ENCODE measurements at regions not wholly inside any gene's neighbourhood (a gene's known extent, or its start where the extent isn't known, plus 50 kb on each side); places are given as distances from the start of the nearest gene placed in this dataset.
A peak's percentile ranks its signal among the peaks of the same experiment; 100 is the strongest.

DNA sequence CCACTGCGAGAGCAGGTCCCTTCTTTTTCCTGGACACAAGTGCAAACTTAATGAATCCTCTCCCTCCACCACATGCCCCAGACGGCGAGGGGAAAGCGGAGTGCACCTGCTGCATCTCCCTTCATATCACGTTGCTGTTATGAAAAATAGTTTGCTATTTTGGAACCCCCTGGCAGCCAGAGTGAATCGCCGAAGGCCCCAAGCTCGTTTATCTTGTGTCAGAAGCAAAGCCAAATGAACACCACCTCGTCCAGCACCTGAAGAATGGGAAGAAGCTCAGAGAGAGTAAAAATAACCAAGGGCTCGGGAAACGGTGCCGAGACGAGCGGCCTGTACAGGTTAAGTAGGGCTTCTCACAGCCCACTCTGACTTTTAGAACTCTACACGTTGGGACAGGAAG, 394.6 kb upstream of the RORA start:
- Histone ChIP-seq H3K4me3 (no peak overlapping the region), H3K36me3 (replicated peaks) (no peaks in the 10 kb centered on the region), H3K9me3 (no peaks in the 10 kb centered on the region; the same call in 1 of the 2 replicates), H3K4me1 (no peaks in the 10 kb centered on the region), H3K27me3 (ENCODE audit: low read depth) (no peaks in the 10 kb centered on the region)
- no peak for DNase-seq (ENCODE audit: low spot score in 2 of 2)
- in situ Hi-C loops (cut with MboI; ENCODE audit: low sequenced_read_pairs): no loop called here

DNA sequence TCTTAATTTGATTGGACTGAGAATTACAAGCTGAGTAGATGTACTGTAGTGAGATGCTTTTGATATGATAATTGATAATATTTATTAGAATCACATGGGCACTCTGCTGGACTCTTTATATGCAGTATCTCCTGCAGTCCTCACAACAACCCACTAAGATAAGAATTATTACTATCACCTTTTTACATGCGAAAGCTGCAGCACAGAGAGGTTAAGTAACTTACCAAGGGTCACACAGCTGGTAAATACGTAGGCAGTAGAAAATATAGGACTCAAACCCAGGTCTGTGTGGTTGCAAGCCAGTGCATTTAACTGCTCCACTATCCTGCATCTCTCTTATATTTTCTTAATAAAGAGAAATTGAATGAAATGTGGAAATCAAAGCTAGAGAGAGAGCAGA, 392.8 kb upstream of the RORA start:
- DNase-seq (ENCODE audit: low spot score in 2 of 2): no peak
- H3K4me1 ChIP-seq: no peaks in the 10 kb centered on the region
- no peaks in the 10 kb centered on the region; the same call in 1 of the 2 replicates for H3K9me3 ChIP-seq
- no peaks in the 10 kb centered on the region for H3K36me3 ChIP-seq (replicated peaks)
- H3K27me3 ChIP-seq (ENCODE audit: low read depth): no peaks in the 10 kb centered on the region
- no peak overlapping the region for H3K4me3 ChIP-seq
- in situ Hi-C loops (cut with MboI; ENCODE audit: low sequenced_read_pairs): no loop called here

DNA sequence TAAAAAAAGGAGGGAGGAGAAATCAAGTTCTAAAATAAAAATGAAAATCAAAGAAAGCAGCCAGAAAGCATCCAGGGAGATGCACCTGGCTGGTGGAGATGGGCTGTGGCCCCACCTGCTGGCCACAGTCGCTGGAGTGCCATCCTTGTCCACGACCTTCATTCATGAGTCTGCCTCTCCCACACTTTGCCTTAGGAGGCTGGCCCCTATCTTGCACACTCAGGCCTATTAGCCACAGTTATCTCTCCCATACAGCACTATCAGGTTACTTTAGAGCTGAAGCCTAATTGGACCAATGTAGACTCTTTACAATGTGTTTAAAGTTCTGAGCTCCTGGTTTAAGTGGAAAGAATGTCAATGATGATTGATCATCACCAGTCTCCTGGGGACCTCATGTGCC, 392.0 kb upstream of the RORA start:
- Histone ChIP-seq H3K4me3 (no peak overlapping the region), H3K9me3 (no peaks in the 10 kb centered on the region; the same call in none of the 2 replicates), H3K36me3 (replicated peaks) (no peaks in the 10 kb centered on the region), H3K4me1 (no peaks in the 10 kb centered on the region), H3K27me3 (ENCODE audit: low read depth) (no peaks in the 10 kb centered on the region)
- in situ Hi-C loops (cut with MboI; ENCODE audit: low sequenced_read_pairs): no loop called here
- peak in 1 of 2 experiments; percentile 23 for DNase-seq (ENCODE audit: low spot score in 2 of 2)

DNA sequence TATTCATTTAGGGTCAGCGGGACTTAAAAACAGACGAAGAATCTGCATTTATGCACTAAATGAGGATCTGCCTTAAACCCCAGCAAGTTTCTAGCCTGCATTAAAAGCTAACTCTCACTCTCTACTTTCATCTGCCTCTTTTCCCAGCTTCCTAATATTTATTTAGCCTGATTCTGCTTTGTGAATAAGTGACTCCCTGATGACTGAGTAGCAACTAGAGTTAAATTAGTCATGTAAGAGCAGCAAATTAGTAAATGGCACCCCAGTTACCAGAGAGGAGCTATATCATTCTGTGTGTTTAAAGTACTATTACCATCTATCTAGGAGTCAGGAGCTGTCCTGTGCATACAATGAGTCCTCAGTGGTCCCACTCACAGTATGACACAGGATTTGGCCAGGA, 391.0 kb upstream of the RORA start:
- Histone ChIP-seq H3K4me3 (no peak overlapping the region), H3K4me1 (no peaks in the 10 kb centered on the region), H3K36me3 (replicated peaks) (no peaks in the 10 kb centered on the region), H3K27me3 (ENCODE audit: low read depth) (no peaks in the 10 kb centered on the region), H3K9me3 (no peaks in the 10 kb centered on the region; the same call in 1 of the 2 replicates)
- in situ Hi-C loops (cut with MboI; ENCODE audit: low sequenced_read_pairs): no loop called here
- no peak for DNase-seq (ENCODE audit: low spot score in 2 of 2)

DNA sequence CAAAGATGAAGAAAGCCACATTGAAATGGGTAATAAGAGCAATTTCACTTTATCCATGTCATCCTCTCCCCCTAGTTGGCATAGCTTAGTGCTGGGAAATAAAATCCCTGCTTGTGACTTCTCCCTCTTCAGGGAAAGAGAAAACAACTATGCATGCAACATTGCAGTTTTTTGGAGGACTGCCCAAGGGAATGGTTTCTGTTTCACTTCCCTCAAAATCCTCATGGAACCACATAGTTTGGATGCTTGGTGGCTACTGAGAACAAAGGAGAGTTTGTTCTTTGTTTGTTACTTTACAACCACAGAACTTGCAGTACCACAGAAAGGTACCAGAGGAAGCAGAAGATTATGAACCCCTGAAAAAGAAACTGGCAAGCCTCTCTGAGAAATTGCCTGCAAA, 384.6 kb upstream of the RORA start:
- in situ Hi-C loops (cut with MboI; ENCODE audit: low sequenced_read_pairs): no loop called here
- H3K9me3 ChIP-seq: no peaks in the 10 kb centered on the region; the same call in none of the 2 replicates
- no peaks in the 10 kb centered on the region; the same call in 1 of the 2 replicates for H3K27me3 ChIP-seq (ENCODE audit: low read depth)
- no peaks in the 10 kb centered on the region for H3K4me1 ChIP-seq
- H3K4me3 ChIP-seq: no peak overlapping the region
- no peaks in the 10 kb centered on the region for H3K36me3 ChIP-seq (replicated peaks)
- DNase-seq (ENCODE audit: low spot score in 2 of 2): no peak

DNA sequence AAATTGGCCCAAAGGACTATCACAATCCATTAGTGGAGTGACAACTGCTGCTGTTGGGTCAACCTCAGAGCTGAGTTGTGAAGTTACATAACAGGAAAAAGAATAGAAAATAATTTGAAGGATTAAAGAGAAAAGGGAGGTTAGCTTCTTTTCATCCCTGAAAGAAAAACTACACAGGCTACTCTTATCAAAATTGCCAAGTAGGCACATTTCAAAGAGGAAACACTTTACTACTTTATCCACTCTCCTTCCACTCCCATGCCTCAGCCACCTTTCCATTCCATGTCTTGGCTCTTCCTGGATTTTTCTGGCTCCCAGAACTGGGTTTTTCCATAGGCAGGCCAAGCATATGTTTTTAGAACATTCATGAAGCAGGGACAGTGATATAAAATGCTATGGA, 384.0 kb upstream of the RORA start:
- no peaks in the 10 kb centered on the region for H3K4me1 ChIP-seq
- no peak for DNase-seq (ENCODE audit: low spot score in 2 of 2)
- H3K4me3 ChIP-seq: no peak overlapping the region
- H3K36me3 ChIP-seq (replicated peaks): no peaks in the 10 kb centered on the region
- H3K27me3 ChIP-seq (ENCODE audit: low read depth): no peaks in the 10 kb centered on the region; the same call in 1 of the 2 replicates
- in situ Hi-C loops (cut with MboI; ENCODE audit: low sequenced_read_pairs): no loop called here
- no peaks in the 10 kb centered on the region; the same call in none of the 2 replicates for H3K9me3 ChIP-seq

DNA sequence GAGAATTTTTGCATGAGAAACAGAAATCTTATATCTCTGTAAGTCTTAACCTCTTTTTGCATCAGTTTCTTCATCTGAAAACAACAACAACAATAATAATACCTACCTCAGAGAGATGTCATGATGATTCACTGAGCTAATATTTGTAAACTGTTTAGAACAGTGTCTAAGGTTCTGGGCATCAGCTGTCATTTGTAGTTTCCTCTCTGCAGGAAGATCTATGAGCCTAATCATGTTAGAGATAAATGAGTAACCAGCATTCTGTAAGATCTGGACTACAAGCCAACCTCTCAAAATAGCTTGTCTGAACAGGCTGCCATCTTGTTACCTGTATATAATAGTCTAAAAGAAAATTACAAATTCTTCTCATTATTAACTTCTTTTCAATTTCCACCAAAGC, 383.0 kb upstream of the RORA start:
- in situ Hi-C loops (cut with MboI; ENCODE audit: low sequenced_read_pairs): no loop called here
- Histone ChIP-seq H3K4me3 (no peak overlapping the region), H3K27me3 (ENCODE audit: low read depth) (no peaks in the 10 kb centered on the region; the same call in 1 of the 2 replicates), H3K36me3 (replicated peaks) (no peaks in the 10 kb centered on the region), H3K4me1 (no peaks in the 10 kb centered on the region), H3K9me3 (no peaks in the 10 kb centered on the region; the same call in none of the 2 replicates)
- no peak for DNase-seq (ENCODE audit: low spot score in 2 of 2)

DNA sequence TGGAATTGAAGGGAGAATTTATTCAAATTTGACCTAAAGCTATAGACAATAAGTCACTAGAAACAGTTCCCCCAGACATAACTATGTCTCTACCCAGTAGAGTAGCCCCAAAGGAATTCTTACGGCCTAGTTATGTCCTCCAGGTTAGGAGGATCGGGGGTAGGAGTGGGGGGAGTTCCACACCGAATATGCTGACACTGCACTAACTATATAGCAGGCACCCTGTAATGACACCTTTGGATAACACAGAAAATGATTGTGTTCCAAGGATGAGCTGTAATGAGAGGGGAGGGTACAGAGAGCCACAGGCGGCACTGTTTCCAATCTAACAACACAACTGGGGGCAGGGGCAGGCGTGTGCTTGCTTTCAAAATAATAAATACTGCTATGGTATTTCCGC, 376.2 kb upstream of the RORA start:
- no peaks in the 10 kb centered on the region for H3K36me3 ChIP-seq (replicated peaks)
- no peaks in the 10 kb centered on the region for H3K4me1 ChIP-seq
- H3K4me3 ChIP-seq: no peak overlapping the region
- H3K9me3 ChIP-seq: no peaks in the 10 kb centered on the region
- H3K27me3 ChIP-seq (ENCODE audit: low read depth): no peaks in the 10 kb centered on the region
- in situ Hi-C loops (cut with MboI; ENCODE audit: low sequenced_read_pairs): no loop called here
- DNase-seq (ENCODE audit: low spot score in 2 of 2): no peak

DNA sequence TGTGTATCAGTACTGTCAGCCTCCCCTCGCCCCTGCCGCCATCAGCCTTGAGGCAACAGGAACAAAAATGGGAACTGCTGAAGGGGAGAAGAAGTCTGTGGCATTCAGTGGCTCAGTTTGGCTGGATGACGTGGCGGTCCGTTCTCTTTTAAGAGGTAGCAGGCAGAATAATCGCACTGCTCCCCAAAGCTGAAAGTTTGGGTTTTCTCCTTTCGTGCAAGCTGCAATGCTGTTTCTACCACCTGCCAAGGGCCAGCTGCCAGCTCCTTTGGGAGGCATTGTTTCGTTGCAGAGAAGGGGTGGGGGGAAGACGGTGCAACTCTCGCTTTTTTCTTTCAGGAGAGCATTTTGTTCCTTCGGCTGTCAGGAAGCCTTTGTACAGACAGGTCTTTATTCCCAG, 369.6 kb upstream of the RORA start:
- H3K36me3 ChIP-seq (replicated peaks): no peaks in the 10 kb centered on the region
- no peaks in the 10 kb centered on the region for H3K9me3 ChIP-seq
- DNase-seq (ENCODE audit: low spot score in 2 of 2): no peak
- H3K4me3 ChIP-seq: no peak overlapping the region
- no peaks in the 10 kb centered on the region for H3K4me1 ChIP-seq
- in situ Hi-C loops (cut with MboI; ENCODE audit: low sequenced_read_pairs): no loop called here
- no peaks in the 10 kb centered on the region for H3K27me3 ChIP-seq (ENCODE audit: low read depth)

DNA sequence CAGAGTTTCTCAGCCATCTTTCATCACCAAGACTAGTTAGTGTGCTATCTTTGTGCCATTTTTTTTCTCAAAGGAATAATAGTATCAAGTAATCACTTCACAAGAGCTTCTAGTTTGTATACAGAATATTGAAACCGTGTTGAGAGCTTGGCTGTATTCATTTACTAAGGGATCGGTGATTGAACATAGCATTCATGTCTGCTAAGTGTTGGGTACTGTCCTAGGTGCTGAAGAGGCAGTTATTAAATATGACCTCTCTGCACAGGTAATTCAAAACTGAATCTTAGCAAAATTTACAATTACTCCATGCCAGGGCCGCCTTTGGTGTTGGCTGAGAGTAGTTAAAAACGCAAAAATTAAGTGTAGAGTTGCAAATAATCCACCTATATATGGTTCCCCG, 355.3 kb upstream of the RORA start:
- H3K36me3 ChIP-seq (replicated peaks): no peaks in the 10 kb centered on the region
- peaks cover 2% of the 10 kb centered on the region; the same call in 1 of the 2 replicates for H3K9me3 ChIP-seq
- no peak overlapping the region for H3K4me3 ChIP-seq
- no peaks in the 10 kb centered on the region for H3K4me1 ChIP-seq
- no peaks in the 10 kb centered on the region for H3K27me3 ChIP-seq (ENCODE audit: low read depth)
- in situ Hi-C loops (cut with MboI; ENCODE audit: low sequenced_read_pairs): no loop called here
- DNase-seq (ENCODE audit: low spot score in 2 of 2): no peak

DNA sequence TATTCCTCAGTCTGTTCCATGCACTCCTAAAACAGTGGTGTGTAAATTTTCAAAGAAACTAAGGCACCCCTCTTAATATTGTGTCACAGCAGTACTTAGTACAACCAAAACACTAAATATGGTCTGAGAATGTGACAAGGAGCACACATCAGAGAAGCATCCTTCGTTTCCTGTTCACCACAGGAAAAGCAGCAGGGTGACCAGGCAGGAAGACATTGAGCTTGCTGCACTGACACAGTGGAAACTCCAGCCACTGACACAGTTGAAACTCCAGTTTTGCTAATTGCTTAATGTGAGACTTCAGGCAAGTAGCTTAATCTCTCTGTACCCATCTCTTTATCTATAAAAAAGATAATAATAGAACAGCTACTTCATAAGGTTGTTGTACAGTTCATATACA, 353.0 kb upstream of the RORA start:
- Histone ChIP-seq H3K4me1 (no peaks in the 10 kb centered on the region), H3K27me3 (ENCODE audit: low read depth) (no peaks in the 10 kb centered on the region), H3K9me3 (peaks cover 2% of the 10 kb centered on the region; the same call in 1 of the 2 replicates), H3K36me3 (replicated peaks) (no peaks in the 10 kb centered on the region), H3K4me3 (no peak overlapping the region)
- DNase-seq (ENCODE audit: low spot score in 2 of 2): no peak
- in situ Hi-C loops (cut with MboI; ENCODE audit: low sequenced_read_pairs): no loop called here

DNA sequence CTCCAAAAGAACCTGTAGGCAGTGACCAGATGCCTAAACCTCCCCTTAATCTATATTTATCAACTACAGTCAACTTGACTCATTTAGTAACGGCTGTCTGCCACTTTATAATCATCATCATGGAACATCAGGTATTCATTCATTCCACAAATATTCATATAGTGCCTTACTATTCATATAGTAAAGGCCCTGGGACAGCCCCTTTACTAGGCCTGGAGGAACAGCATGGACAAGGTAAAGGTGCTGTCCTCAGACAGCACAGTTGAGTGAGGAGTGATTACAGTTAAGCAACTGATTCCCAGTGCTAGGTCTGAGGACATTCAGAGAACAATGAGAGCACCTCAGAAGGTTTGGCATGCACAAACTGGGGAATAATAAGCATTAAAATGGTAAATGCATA, 346.5 kb upstream of the RORA start:
- in situ Hi-C loops (cut with MboI; ENCODE audit: low sequenced_read_pairs): no loop called here
- DNase-seq (ENCODE audit: low spot score in 2 of 2): no peak
- Histone ChIP-seq H3K36me3 (replicated peaks) (no peaks in the 10 kb centered on the region), H3K9me3 (no peaks in the 10 kb centered on the region), H3K4me3 (no peak overlapping the region), H3K27me3 (ENCODE audit: low read depth) (no peaks in the 10 kb centered on the region), H3K4me1 (no peaks in the 10 kb centered on the region)

DNA sequence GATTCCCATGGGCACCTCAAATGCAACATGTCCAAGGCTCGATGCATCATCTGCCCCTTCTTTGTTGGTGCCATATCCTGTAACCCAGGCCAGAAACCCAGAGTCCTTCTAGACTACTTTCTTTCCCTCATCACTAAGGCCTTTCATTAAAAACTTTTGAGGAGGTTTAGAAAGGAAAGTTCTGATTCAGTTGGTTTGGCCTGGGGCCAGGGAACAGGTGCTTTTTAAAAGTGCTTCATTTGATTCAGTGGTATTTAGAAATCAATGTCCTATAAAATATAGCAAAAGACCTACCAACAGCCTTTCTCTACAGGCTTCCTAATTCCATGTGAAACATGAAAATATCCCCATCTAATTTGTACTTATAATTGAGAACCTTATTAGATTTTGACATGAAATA, 341.9 kb upstream of the RORA start:
- Histone ChIP-seq H3K27me3 (ENCODE audit: low read depth) (no peaks in the 10 kb centered on the region), H3K4me3 (no peak overlapping the region), H3K9me3 (no peaks in the 10 kb centered on the region), H3K36me3 (replicated peaks) (no peaks in the 10 kb centered on the region), H3K4me1 (no peaks in the 10 kb centered on the region)
- in situ Hi-C loops (cut with MboI; ENCODE audit: low sequenced_read_pairs): no loop called here
- no peak for DNase-seq (ENCODE audit: low spot score in 2 of 2)

DNA sequence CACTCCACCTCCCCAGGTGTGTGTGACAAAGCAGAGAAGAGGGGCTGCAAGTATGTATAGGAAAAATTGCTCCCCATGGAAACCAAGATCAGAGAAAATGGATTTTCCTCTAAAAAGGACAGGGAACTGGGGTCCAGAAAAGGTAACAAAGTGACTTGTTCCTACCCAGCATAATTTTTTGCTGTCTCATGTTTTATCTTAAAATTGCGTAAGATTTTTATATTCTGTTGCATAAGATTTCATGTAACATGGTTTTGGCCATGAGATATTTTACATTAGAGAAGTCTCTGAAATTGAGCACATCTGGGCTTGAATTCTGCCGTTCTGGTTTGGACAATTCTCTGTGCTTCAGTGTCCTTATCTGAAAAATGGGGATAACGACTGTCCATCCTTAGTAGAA, 335.7 kb upstream of the RORA start:
- Histone ChIP-seq H3K4me1 (no peaks in the 10 kb centered on the region), H3K36me3 (replicated peaks) (no peaks in the 10 kb centered on the region), H3K4me3 (no peak overlapping the region), H3K27me3 (ENCODE audit: low read depth) (no peaks in the 10 kb centered on the region), H3K9me3 (0 out of 2 replicates have a peak, but pooled peaks cover 4% of the 10 kb centered on the region)
- no peak for DNase-seq (ENCODE audit: low spot score in 2 of 2)
- in situ Hi-C loops (cut with MboI; ENCODE audit: low sequenced_read_pairs): no loop called here
